ENCODE measurements at regions not wholly inside any gene's neighbourhood (a gene's known extent, or its start where the extent isn't known, plus 50 kb on each side); places are given as distances from the start of the nearest gene placed in this dataset.

DNA sequence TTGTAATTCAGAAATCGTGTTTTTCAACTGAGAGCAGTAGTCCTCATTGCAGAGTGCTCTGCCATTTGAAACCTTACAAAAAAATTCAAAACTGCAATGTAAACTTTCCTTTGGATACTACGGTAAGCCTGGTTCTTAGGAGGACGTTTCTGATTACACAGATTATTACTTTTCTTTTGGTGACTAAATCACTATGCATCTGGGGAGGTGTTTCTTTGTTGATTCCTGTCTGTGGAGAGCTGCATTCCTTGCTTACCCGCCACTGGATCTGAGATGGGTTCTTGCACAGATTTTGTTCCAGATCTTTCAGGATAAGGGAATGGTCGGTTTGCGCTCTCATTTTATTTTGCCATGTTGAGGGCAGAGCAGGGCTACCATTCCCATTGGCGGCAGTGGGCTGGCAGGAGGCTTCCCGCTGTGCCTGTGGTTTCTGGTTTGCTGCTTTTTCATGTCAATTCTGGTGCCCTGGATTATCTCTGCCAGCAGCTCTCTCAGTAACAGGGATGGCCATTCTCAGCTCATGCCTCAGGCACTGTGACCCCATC, 485.1 kb downstream of the GLRX3 start:
- no peak for DNase-seq (ENCODE audit: low read depth)

DNA sequence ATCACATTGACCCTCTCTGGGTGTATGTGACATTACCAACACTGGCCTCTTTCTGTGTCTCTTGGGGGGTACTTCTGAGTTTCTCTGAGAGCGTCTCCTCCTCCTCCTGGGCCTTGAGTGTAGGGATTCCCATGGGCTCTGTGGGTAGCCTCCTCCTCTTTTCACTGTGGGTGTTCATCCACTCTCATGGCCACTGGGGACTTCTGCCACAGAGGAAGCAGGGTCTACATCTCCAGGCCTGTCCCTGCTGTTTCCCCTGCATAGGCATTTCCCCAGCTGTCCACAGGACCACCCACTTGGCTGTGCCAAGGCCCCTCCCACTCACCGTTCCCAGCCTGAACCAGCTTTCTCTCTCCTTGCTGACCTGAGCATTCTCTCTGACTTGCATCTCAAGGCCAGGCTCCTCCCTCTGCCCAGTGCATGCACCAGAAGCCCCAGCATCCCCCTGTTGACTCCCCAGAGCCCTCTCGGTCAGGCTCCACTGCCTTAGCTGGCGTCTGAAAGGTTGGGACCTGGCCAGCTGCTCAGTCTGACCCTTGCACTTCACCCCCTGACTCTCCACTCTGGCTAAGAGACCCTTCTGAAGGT, 487.6 kb downstream of the GLRX3 start:
- DNase-seq (ENCODE audit: low read depth), result no peak

DNA sequence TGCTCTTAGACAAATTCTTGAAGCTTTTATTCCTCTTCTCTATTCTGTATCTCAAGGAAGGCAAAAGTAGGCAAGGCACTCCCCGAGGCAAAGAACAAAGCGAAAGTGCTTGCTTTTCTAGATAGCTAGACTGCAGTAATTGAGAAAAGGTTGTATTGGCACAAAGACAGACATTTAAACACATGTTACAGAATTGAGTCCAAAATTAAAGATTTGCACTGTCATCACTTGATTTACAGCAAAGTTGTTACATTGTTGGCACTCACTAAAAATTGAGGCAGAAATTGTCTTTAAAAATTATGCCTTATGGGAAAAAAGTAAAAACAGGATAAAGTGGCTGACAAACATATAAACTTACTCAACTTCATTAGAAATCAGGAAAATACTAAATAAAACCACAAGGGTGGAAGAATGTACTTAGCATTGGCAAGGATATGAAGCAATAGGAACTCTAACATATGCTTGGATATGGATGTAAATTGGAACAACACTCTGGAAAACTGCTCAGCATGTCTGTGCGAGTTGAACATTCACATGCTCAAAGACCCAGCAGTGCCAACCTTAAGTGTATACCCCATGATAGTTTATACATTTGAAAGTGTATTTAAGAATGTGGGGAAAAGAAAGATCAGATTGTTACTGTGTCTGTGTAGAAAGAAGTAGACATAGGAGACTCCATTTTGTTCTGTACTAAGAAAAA, 491.3 kb downstream of the GLRX3 start:
- no peak for DNase-seq (ENCODE audit: low read depth)

DNA sequence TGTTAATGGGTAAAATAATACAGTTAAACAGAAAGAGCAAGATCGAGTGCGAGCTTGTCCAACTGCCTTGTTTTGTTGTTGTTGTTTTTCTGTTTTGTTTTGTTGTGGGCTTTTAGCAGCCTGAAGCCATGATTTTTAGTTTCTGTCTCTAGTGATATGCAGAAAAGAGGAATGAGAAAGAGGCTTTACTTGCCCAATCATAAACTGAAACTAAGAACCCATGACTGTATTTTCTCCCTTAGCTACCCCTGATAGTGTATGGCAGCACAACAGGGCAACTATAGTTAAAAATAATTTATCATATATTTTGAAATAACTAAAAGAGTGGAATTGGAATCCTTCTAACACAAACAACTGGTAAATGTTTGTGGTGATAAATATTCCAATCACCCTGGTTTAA, 493.9 kb downstream of the GLRX3 start:
- DNase-seq (ENCODE audit: low read depth), result no peak

DNA sequence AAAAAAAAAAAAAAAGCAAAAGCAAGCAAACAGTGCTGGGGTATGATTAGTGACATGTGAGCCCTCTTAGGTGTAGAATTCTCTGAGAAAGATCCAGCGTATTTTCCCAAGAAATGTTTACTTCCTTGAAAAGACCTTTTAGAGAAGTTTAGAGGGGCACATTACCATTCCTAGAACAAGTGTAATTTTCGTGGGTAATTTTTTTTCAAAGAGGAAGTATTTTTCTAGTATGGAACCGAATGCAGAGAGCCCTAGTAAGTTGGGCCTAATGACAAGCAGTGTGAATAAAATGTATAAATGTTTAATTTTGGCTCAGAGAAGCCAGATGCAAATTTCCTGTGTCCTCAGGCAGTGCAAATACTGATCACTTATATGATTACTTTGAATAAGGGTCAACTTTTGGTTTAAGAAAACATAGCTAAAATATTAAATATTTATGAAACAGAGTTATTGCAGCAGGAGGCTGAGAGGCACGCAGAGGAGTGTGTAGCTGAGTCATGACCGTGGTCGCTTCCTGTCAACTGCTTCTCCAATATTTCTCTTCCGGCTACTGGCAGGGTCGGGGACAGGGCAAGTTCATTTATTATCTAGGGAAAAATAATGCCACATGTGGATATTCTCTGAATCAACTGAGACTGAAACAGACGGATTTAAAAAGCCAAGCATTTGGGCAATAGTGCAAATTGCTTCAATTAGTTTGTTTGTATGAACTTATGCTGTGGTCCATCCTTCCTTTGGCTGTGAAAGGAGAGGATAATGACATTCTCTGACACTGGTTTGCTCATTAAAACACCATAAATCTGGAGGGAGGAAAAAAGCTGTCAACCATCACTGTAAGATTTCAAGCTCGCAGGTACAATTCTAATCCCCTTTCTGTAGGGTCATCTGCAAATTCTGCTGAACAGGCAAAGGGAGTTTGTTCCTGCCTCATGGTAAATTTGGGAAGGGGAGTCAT, 495.2 kb downstream of the GLRX3 start:
- DNase-seq (ENCODE audit: low read depth), result no peak

DNA sequence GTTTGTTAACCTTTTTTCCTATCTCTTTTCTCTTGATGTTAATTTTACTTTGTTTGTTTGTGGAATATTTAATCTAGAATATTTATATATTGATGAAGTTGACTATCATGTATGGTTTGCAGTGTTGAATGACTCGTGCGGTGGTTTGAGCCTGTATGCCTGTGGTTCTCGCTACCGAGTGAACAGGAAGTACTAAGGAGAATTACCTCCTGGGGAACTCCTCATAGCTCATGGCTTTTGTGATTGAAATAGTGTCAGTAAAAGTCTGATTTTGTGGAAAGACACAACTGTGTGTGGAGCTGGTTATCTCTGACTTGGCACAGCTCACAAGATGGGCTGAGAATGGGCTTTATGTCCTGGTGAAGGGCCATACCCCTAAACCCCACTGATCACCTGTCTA, 498.6 kb downstream of the GLRX3 start:
- no peak for DNase-seq (ENCODE audit: low read depth)

DNA sequence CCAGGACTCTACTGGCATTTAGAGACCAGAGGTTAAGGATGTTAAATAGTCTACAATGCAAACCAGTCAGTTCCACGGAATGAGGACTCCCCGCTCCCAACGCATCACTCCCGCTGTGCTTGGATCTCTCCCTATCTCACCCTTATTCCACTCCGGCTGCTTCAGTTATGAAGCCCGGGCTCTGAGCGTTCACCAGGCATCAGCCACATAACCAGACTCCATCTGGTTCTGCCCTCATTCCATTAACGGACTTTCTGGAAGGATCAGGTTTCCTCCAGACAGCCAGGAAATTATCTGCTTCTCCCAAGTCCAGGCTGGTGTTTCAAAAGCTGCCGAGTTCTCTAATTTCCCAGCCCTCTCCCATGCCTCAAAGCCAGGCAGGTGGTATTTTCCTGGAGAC, 499.3 kb downstream of the GLRX3 start:
- no peak for DNase-seq (ENCODE audit: low read depth)

DNA sequence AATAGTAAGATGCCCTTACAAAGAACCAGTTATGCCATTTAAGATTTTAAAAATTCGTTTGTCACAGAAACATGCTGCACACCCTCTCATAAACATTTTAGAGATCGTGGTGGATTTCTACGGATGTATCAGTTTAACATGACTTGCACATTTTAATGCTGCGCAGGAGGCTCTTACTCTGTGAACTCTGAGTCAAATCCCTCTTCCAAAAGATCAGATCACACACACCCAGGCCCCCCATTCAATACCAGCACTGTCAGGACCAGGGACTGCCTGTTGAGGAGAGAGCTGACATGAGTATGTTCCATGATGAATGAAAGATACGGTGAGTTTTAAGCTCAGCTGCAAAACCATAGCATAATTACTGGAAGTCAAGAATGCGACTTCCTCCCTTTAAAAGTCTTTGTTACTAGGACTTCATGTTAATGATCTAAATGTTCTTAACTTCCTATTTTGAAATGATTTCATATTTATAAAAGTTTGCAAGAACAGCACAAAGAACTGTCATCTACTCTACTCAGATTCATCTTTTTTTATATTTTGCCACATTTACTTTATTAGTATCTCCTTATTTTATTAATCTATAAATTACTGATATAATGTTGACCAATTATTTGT, 500.2 kb downstream of the GLRX3 start:
- no peak for DNase-seq (ENCODE audit: low read depth)

DNA sequence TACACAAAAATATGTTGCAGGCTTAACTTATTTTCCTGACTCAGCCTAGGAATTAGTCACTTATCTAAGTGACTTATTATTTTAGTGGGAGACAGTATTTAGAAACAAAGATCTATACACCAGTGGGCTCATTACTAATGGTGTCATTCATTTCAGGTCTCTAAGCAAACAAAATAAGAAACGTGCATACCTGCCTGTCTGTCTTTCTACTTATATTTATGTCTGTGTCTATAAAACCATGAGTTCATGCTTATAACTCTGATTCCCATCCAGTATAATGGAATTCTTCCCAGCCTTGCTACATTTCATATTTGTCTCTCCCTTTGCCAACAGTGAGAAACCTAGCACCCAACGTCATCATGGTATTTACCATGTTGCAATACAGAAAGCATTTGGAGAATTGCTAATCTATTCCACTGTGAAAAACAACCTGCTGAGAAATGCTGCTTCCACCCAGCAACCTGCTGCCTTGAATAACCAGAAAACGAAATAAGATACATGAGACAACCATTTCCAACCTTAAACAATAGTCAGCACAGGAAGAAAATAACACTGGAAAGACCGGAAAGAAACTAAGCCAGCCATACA, 501.0 kb downstream of the GLRX3 start:
- DNase-seq (ENCODE audit: low read depth), result no peak

DNA sequence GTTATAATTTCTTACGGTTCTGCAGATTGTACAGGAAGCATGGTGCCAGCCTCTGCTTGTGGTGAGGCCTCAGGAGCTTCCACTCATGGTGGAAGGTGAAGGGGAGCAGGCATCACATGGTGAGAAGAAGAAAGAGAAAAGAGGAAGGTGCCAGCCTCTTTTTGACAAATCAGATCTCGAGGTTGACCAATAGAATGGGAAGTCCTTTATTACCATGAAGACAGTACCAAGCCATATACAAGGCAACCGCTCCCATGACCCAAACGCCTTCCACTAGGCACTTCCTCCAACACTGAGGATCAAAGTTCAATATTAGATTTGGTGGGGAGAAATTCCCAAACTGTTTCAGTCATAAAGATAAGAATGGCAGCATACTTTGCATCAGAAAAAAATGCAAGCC, 502.8 kb downstream of the GLRX3 start:
- no peak for DNase-seq (ENCODE audit: low read depth)

DNA sequence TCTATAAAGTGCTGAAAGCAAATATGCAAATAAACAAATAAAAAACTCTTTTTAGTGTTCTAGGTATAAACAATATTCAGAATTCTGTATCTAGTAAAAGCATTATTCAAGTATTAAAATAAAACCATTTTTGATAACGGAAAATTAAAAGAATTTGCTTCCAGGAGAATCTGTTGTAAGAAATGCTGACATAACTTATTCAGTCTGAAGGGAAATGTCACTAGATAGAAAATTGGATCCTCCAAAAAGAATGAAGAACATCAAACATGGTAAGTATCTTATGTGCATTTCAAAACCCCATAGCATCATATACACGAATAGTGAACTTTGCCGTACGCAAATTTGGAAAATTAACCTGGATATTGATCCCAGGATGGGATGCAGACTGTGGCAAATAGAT, 506.7 kb downstream of the GLRX3 start:
- DNase-seq (ENCODE audit: low read depth), result no peak

DNA sequence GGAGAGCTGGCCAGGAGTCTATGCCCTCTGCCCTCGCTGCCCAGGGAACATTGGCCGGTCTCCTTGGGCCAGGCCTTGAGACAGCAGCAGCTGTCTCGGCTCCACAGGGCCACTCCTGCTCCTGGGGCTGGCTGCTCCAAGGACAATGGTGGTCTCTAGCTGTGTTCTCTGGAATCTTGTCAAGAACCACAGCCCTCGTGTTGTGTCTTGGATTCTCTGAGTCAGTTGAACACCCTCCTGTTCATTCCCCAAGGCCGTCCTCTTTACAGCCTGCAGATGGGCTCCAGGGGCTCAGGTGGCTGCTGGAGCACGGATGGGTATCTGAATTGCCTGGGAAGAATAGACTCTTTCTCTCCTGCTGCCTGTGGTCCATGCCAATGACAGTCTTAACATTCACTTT, 511.1 kb downstream of the GLRX3 start:
- DNase-seq (ENCODE audit: low read depth), result no peak

DNA sequence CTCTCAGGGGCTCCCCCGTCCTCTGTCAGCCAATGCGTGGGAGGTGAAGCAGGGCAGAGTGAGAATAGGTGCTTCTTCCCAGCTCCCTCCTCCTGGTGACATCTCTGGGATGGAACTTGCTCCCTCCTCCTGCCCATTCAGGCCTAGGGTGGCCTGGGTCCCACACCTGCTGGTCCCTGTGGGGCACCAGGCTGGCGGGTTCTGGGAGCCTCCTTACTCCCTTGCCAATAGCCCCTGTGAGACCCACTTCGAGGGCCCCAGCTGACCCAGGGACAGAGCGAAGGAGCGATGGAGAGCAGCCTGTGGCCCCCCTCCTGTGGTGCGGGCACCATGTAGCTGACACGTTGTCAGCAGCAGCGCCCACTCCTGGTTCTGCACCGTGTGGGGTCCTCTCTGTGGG, 512.6 kb downstream of the GLRX3 start:
- no peak for DNase-seq (ENCODE audit: low read depth)

DNA sequence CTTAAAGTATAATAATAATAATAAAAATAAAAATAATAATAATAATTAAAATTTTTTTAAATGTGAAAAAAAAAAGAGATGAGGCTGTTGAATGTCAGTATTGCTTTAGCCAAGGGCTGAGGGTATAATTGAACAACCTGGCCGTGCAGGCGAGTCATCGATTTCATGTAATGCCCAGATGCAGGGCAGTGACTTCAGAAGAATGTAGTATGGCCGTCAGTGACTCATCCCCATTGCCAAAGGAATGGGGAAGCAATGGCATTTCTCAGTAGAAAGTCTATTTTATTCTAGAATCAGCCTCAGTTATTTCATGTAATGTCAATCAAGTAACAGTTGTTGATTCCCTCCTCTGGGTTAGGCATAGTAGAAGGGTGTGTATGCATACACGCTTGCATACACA, 516.4 kb downstream of the GLRX3 start:
- DNase-seq (ENCODE audit: low read depth), result no peak

DNA sequence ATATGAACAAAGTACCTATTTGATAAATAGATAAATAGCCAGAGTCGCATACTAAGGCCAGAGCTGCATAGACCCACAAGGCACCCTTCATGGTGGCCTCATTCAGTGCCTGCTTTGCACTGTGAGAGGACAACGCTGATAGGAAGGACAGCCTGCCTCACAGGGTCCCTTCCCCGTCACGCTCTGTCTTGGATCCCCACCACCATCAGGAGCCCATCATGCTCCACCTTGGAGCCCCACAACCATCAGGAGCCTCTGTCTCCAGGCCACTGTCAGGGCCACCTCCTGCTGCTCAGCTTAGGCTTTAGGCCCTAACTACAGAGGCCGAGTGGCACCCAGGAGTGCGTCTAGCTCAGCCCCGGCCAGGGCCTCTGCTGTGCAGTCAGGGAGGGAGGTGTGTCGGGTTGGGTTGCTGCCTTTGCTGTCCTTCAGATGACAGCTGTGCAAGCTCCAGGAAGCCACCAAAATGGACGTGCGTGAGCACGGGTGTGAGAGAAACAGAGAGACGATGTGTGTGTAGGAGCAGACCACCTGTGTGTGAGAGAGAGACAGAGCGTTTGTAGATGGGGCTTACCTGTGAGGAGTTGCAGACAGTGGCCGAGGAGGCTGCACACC, 516.9 kb downstream of the GLRX3 start:
- no peak for DNase-seq (ENCODE audit: low read depth)

DNA sequence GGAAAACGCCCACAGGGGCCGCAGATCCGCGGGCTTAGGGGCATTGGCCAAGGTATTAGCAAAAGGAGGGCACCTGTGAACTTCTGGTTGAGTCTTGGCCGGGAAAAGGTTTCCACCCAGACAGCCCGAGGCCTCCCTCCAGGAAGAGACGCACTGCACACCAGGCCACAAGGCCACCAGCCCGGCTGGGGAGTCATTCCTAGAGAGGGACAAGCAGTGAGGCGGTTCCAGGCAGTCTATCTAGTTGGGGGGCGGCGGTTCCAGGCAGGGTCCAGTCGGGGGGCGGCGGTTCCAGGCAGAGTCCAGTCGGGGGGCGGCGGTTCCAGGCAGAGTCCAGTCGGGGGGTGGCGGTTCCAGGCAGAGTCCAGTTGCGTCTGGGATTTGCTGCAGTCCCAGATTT, 518.5 kb downstream of the GLRX3 start:
- DNase-seq (ENCODE audit: low read depth), result no peak

DNA sequence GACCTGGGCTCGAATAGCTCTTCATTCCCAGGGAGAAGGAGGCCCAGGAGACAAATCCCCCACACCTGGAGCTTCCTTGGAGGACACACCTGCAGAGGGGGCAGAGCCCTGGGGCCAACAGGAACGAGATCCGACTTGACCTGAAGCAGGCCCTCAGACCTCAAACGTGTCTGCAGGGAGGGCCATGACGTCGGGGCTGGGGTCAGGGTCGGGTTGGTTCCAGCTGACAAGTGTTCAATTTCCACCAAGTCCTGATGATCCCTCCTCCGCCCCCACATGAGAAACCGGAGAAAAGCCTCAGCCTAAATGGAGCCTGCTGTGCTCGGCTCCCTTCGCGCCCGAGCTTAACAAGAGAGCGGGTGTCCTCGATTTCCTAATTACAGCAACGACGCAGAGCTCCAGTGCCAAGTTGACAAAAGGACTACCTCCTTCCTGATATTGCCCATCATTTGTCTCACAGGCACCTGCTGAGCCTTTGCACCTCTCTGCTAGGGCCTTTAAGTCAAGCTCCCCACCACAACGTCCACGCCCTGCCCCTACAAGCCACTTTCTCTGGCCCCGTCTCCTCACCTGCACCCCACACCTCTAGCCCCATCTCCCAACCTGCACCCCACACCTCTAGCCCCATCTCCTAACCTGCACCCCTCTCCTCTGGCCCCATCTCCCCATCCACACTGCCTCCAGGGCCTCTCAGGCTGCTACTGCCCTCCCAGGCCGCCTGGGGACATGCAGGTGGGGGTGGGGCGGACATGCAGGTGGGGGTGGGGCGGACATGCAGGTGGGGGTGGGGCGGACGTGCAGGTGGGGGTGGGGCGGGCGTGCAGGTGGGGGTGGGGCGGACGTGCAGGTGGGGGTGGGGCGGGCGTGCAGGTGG, 519.4 kb downstream of the GLRX3 start:
- no peak for DNase-seq (ENCODE audit: low read depth)

DNA sequence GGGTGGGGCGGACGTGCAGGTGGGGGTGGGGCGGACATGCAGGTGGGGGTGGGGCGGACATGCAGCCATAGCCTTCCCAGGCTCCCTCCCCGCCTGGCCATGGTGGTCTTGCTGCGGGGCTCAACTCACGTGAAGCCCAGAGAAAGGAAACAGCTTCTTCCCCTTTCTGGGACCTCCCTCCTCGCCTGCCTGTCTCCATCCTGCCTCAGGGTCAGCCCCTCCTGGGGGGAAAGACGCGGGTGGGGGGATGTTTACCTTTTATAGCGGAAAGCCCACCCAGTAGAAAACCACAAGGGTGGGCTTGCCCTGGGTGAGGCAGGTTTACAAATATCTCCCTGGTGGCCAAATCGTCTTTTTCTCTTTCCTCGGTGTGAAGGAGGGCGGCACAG, 520.0 kb downstream of the GLRX3 start:
- DNase-seq (ENCODE audit: low read depth), result no peak

DNA sequence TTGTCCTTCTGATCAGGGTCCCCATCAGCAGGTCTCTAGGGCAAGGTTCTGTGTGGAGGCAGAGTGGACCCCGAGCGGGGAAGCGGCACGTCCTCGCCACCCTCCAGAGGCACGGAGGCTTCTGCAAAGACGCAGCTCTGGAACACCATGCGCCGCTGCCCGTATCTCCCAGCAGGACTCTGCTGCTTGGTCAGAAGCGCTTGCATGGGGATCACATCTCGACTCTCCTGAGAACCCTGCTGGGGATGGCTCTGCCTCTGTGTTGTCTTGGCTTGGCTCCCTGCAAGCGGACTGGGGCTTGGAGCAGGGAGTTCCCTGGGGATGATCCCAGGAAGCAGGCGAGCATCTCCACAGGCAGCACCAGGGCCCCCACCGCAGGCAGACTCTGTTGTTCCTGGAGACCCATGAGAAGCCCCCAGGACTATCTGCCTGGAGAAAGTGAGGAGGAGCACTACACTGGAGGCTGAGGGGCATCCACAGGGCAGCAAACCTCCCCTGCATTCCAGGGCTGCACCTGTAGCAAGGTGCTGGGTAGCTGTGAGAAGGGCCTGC, 520.5 kb downstream of the GLRX3 start:
- no peak for DNase-seq (ENCODE audit: low read depth)

DNA sequence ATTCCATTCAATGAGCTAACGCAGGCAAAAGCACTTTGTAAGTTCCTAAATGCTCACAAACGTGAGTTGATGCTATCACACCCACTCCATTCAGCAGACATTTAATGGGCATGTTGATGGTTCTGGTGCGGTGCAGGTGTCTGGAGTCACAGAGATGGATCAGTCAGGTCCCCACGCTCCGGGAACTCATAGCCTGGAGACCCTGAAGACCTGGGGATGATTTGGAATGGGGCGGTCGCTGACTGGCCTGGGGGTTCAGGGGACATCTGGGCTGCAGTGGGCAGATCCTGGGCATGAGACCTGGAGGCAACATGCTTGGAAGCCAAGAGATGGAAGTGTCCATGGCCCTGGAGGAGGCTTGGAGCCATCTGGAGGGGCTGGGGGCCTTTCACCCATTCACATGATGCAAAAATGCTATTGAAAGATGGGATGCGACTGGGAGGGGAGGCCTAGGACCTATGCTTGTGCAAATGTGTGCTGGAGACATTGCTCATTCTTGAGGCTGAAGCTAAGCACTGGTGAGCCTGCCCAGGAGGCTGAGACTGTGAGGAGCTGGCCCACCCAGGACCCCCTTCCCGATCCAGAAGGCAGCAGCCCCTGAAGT, 522.6 kb downstream of the GLRX3 start:
- DNase-seq (ENCODE audit: low read depth), result no peak
